M059J (cell line): ENCODE measurements at regions not wholly inside any gene's neighbourhood (a gene's known extent, or its start where the extent isn't known, plus 50 kb on each side); places are given as distances from the start of the nearest gene placed in this dataset.
"Not testable (repeated sequence)": the region's sequence is repeated elsewhere in the genome, so short reads cannot be mapped to it uniquely, and the experiment has no call there.

Source experiments
- DNase-seq: peaks from one replicate; pipeline ENCODE4 v3.0.0-alpha.2; 2012; ENCODE audit warnings: low read depth

GRCh38 chr4:54403700-54404453, 174.8 kb downstream of the PDGFRA start:
- DNase-seq = no peak

- not testable (repeated sequence) for DNase-seq
These were observed 180.3 kb downstream of the PDGFRA start for GRCh38 chr4:54409270-54409817.

GRCh38 chr4:54414545-54414944, 185.5 kb downstream of the PDGFRA start:
- no peak for DNase-seq

- DNase-seq = no peak
These were observed 188.4 kb downstream of the PDGFRA start for GRCh38 chr4:54417476-54417875.

GRCh38 chr4:54418468-54418867, 189.4 kb downstream of the PDGFRA start:
- DNase-seq = no peak

GRCh38 chr4:54423066-54423465, 194.0 kb downstream of the PDGFRA start:
- peak; percentile 57 for DNase-seq

GRCh38 chr4:54427826-54428225, 198.7 kb downstream of the PDGFRA start:
- no peak for DNase-seq

- no peak for DNase-seq
These were observed 199.8 kb downstream of the PDGFRA start for GRCh38 chr4:54428940-54429339.

- no peak for DNase-seq
These were observed 204.6 kb downstream of the PDGFRA start for GRCh38 chr4:54433686-54434085.

GRCh38 chr4:54439831-54440243, 210.7 kb downstream of the PDGFRA start:
- DNase-seq = peak; percentile 5

GRCh38 chr4:54440394-54441136, 211.5 kb downstream of the PDGFRA start:
- DNase-seq = peak; percentile 32

GRCh38 chr4:54445866-54446265, 211.9 kb upstream of the KIT start:
- DNase-seq = no peak

GRCh38 chr4:54446581-54446980, 211.2 kb upstream of the KIT start:
- no peak for DNase-seq

- peak; percentile 28 for DNase-seq
These were observed 210.5 kb upstream of the KIT start for GRCh38 chr4:54447304-54447703.

- DNase-seq = no peak
These were observed 207.8 kb upstream of the KIT start for GRCh38 chr4:54449999-54450398.

- not testable (repeated sequence) for DNase-seq
These were observed 190.8 kb upstream of the KIT start for GRCh38 chr4:54466960-54467359.

- DNase-seq = peak; percentile 87
These were observed 184.6 kb upstream of the KIT start for GRCh38 chr4:54473077-54473545.

- DNase-seq = no peak
These were observed 184.0 kb upstream of the KIT start for GRCh38 chr4:54473798-54474197.

GRCh38 chr4:54475546-54475945, 182.2 kb upstream of the KIT start:
- DNase-seq = peak; percentile 79

GRCh38 chr4:54482529-54483200, 175.1 kb upstream of the KIT start:
- DNase-seq = peak; percentile 87

- peak; percentile 46 for DNase-seq
These were observed 173.4 kb upstream of the KIT start for GRCh38 chr4:54484383-54484782.

- peak; percentile 77 for DNase-seq
These were observed 170.3 kb upstream of the KIT start for GRCh38 chr4:54487491-54487890.
